ENCODE measurements at regions not wholly inside any gene's neighbourhood (a gene's known extent, or its start where the extent isn't known, plus 50 kb on each side); places are given as distances from the start of the nearest gene placed in this dataset.

DNA sequence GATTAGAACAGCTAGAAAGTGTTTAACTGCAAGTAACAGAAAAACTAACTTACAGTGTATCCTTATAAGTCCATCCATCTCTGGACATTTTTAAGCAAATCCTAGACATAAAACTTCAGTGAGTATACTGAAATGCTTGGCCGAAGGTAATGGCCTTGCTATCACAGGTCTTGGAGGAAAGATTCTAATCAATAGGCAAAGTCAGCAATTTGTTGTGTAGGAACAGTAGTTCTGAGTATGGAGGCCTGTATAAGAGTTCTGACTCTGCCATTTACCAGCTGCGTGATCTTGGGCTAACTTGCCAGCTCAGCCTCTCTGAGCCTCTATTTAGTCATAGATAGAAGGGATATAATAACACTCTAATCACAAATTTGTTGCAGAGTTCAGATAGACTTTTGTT, 328.1 kb downstream of the IL20RB start:
- no peak overlapping the region for H3K4me3 ChIP-seq (ENCODE audit: low read length)
- H3K36me3 ChIP-seq (ENCODE audit: insufficient read depth, low read length): no peaks in the 10 kb centered on the region
- no peaks in the 10 kb centered on the region for H4K20me1 ChIP-seq (ENCODE audit: insufficient read depth)
- H3K27ac ChIP-seq (ENCODE audit: low read length): no peak overlapping the region
- H3K27me3 ChIP-seq (ENCODE audit: insufficient read depth, low read depth, low read length): no peaks in the 10 kb centered on the region
- no peaks in the 10 kb centered on the region for H3K9me3 ChIP-seq (ENCODE audit: low read length)
- no peak overlapping the region for H3K4me2 ChIP-seq (ENCODE audit: low read length)
- TF ChIP-seq MXI1 (conservative IDR thresholded peaks at IDR 0.05; ENCODE audit: poor library complexity, severe bottlenecking) (no peak), SMC3 (conservative IDR thresholded peaks at IDR 0.05; ENCODE audit: poor library complexity) (no peak), RAD21 (conservative IDR thresholded peaks at IDR 0.05) (no peak), POLR2AphosphoS5 (IDR thresholded peaks at IDR 0.05) (no peak), TAF1 (IDR thresholded peaks at IDR 0.05; ENCODE audit: low read depth) (no peak), EP300 (conservative IDR thresholded peaks at IDR 0.05; ENCODE audit: poor library complexity, severe bottlenecking) (no peak), EZH2 (IDR thresholded peaks at IDR 0.05; ENCODE audit: borderline replicate concordance, insufficient read depth, low read length, poor library complexity, severe bottlenecking) (no peak)
- TF ChIP-seq, protein P1, sequence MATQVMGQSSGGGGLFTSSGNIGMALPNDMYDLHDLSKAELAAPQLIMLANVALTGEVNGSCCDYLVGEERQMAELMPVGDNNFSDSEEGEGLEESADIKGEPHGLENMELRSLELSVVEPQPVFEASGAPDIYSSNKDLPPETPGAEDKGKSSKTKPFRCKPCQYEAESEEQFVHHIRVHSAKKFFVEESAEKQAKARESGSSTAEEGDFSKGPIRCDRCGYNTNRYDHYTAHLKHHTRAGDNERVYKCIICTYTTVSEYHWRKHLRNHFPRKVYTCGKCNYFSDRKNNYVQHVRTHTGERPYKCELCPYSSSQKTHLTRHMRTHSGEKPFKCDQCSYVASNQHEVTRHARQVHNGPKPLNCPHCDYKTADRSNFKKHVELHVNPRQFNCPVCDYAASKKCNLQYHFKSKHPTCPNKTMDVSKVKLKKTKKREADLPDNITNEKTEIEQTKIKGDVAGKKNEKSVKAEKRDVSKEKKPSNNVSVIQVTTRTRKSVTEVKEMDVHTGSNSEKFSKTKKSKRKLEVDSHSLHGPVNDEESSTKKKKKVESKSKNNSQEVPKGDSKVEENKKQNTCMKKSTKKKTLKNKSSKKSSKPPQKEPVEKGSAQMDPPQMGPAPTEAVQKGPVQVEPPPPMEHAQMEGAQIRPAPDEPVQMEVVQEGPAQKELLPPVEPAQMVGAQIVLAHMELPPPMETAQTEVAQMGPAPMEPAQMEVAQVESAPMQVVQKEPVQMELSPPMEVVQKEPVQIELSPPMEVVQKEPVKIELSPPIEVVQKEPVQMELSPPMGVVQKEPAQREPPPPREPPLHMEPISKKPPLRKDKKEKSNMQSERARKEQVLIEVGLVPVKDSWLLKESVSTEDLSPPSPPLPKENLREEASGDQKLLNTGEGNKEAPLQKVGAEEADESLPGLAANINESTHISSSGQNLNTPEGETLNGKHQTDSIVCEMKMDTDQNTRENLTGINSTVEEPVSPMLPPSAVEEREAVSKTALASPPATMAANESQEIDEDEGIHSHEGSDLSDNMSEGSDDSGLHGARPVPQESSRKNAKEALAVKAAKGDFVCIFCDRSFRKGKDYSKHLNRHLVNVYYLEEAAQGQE (IDR thresholded peaks at IDR 0.05; ENCODE audit: borderline replicate concordance): no peak
- TF ChIP-seq, protein P2, sequence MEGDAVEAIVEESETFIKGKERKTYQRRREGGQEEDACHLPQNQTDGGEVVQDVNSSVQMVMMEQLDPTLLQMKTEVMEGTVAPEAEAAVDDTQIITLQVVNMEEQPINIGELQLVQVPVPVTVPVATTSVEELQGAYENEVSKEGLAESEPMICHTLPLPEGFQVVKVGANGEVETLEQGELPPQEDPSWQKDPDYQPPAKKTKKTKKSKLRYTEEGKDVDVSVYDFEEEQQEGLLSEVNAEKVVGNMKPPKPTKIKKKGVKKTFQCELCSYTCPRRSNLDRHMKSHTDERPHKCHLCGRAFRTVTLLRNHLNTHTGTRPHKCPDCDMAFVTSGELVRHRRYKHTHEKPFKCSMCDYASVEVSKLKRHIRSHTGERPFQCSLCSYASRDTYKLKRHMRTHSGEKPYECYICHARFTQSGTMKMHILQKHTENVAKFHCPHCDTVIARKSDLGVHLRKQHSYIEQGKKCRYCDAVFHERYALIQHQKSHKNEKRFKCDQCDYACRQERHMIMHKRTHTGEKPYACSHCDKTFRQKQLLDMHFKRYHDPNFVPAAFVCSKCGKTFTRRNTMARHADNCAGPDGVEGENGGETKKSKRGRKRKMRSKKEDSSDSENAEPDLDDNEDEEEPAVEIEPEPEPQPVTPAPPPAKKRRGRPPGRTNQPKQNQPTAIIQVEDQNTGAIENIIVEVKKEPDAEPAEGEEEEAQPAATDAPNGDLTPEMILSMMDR (IDR thresholded peaks at IDR 0.05; ENCODE audit: poor library complexity, severe bottlenecking): no peak
- H3K9me2 ChIP-seq (ENCODE audit: insufficient read depth, low read length): no peaks in the 10 kb centered on the region
- H3F3A ChIP-seq (ENCODE audit: insufficient read depth, low read length, poor library complexity, severe bottlenecking): no peaks in the 10 kb centered on the region
- H3K9ac ChIP-seq (ENCODE audit: low read length): no peak overlapping the region
- no peaks in the 10 kb centered on the region for H3K79me2 ChIP-seq (replicated peaks; ENCODE audit: insufficient read depth, low read length)
- H2AFZ ChIP-seq (ENCODE audit: low read depth, low read length): no peak overlapping the region

DNA sequence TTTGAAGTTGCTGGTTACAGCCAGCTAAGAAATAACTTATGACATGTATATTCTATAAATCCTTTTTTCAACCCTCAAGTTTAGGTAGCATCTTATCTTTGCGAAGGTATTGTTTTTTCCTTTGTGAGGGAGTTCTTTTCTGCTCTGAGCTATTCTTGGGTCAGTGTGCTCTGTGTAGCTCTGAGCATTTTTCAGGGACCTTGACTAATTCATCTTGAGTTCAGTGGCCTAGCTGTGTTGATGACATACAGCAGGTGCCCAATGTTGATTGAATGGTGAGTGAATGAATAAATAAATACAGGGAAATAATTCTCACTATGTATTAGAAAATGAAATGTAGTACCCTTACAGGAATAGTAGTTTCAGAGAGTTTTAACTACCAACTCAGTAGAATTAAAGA, 335.3 kb downstream of the IL20RB start:
- Histone ChIP-seq H3K9me3 (ENCODE audit: low read length) (no peaks in the 10 kb centered on the region), H3K9ac (ENCODE audit: low read length) (no peak overlapping the region), H3K36me3 (ENCODE audit: insufficient read depth, low read length) (no peaks in the 10 kb centered on the region), H3K4me3 (ENCODE audit: low read length) (no peak overlapping the region), H3K9me2 (ENCODE audit: insufficient read depth, low read length) (no peaks in the 10 kb centered on the region), H3K79me2 (replicated peaks; ENCODE audit: insufficient read depth, low read length) (no peaks in the 10 kb centered on the region), H3F3A (ENCODE audit: insufficient read depth, low read length, poor library complexity, severe bottlenecking) (no peaks in the 10 kb centered on the region), H3K27me3 (ENCODE audit: insufficient read depth, low read depth, low read length) (no peaks in the 10 kb centered on the region), H3K27ac (ENCODE audit: low read length) (no peak overlapping the region), H4K20me1 (ENCODE audit: insufficient read depth) (no peaks in the 10 kb centered on the region), H3K4me2 (ENCODE audit: low read length) (no peak overlapping the region), H2AFZ (ENCODE audit: low read depth, low read length) (no peak overlapping the region)
- no peak for TF ChIP-seq MXI1 (conservative IDR thresholded peaks at IDR 0.05; ENCODE audit: poor library complexity, severe bottlenecking)
- no peak for TF ChIP-seq EP300 (conservative IDR thresholded peaks at IDR 0.05; ENCODE audit: poor library complexity, severe bottlenecking)
- TF ChIP-seq EZH2 (IDR thresholded peaks at IDR 0.05; ENCODE audit: borderline replicate concordance, insufficient read depth, low read length, poor library complexity, severe bottlenecking): no peak
- TF ChIP-seq, protein P2 (IDR thresholded peaks at IDR 0.05; ENCODE audit: poor library complexity, severe bottlenecking): no peak
- TF ChIP-seq RAD21 (conservative IDR thresholded peaks at IDR 0.05): no peak
- TF ChIP-seq, protein P1 (IDR thresholded peaks at IDR 0.05; ENCODE audit: borderline replicate concordance): no peak
- no peak for TF ChIP-seq POLR2AphosphoS5 (IDR thresholded peaks at IDR 0.05)
- TF ChIP-seq SMC3 (conservative IDR thresholded peaks at IDR 0.05; ENCODE audit: poor library complexity): no peak
- TF ChIP-seq TAF1 (IDR thresholded peaks at IDR 0.05; ENCODE audit: low read depth): no peak

All from neural cell (in vitro differentiated cells).